SK-N-SH (cell line): ENCODE measurements at regions not wholly inside any gene's neighbourhood (a gene's known extent, or its start where the extent isn't known, plus 50 kb on each side); places are given as distances from the start of the nearest gene placed in this dataset.

Experiments
- CTCF ChIP-seq: fragments of 200-600 bp; sonication (generic); IDR thresholded peaks from 2 replicates; pipeline ENCODE4 v1.6.1; 2017; ENCODE audit warnings: antibody characterized with exemption, mild to moderate bottlenecking, moderate library complexity
- FOXJ3 ChIP-seq: sonication (generic); formaldehyde crosslinking; IDR thresholded peaks from 2 replicates; pipeline ENCODE4 v1.5.1; 2020; ENCODE audit warnings: mild to moderate bottlenecking, missing genetic modification reagents
- FOXM1 ChIP-seq: IDR thresholded peaks from 2 replicates; pipeline ENCODE4 v1.4.0; 2012; ENCODE audit warnings: low read depth, mild to moderate bottlenecking
- GABPA ChIP-seq: IDR thresholded peaks from 2 replicates; pipeline ENCODE4 v1.4.0; 2012; ENCODE audit warnings: low read depth, mild to moderate bottlenecking
- MEF2A ChIP-seq: IDR thresholded peaks from 2 replicates; pipeline ENCODE4 v1.4.0; 2012; ENCODE audit warnings: low read depth, borderline replicate concordance
- REST ChIP-seq: IDR thresholded peaks from 2 replicates; pipeline ENCODE4 v1.6.1; 2012; ENCODE audit warnings: mild to moderate bottlenecking, low read depth, low read length, moderate library complexity
- RXRA ChIP-seq: IDR thresholded peaks from 2 replicates; pipeline ENCODE4 v1.4.0; 2012; ENCODE audit warnings: low read depth, mild to moderate bottlenecking, borderline replicate concordance
- TAF1 ChIP-seq: IDR thresholded peaks from 2 replicates; pipeline ENCODE4 v1.6.1; 2012; ENCODE audit warnings: low read depth, mild to moderate bottlenecking, low read length, moderate library complexity, borderline replicate concordance

GRCh38 chr7:69336976-69337375, 261.3 kb upstream of the AUTS2 start:
- TF ChIP-seq CTCF (no peak), TAF1 (no peak), FOXJ3 (0 out of 2 replicates have a peak, but pooled peaks have one; percentile 19), MEF2A (no peak), FOXM1 (no peak), GABPA (no peak), RXRA (no peak), REST (no peak)
